Hindlimb muscle (tissue), 1 donor: ENCODE measurements at regions not wholly inside any gene's neighbourhood (a gene's known extent, or its start where the extent isn't known, plus 50 kb on each side); places are given as distances from the start of the nearest gene placed in this dataset.

Experiments used
- DNase-seq: peaks from one replicate; pipeline ENCODE4 v3.0.0-alpha.2; 2013

GRCh38 chr1:213737398-213738035 lies 250.3 kb upstream of the PROX1 start:
- DNase-seq = no peak

GRCh38 chr1:213738658-213739057 lies 249.1 kb upstream of the PROX1 start:
- no peak for DNase-seq

GRCh38 chr1:213742992-213743391 lies 244.8 kb upstream of the PROX1 start:
- no peak for DNase-seq

GRCh38 chr1:213744780-213745179 lies 243.0 kb upstream of the PROX1 start:
- DNase-seq = no peak

- DNase-seq = no peak
Observed at GRCh38 chr1:213745451-213745850, 242.3 kb upstream of the PROX1 start.

- no peak for DNase-seq
Observed at GRCh38 chr1:213749558-213749957, 238.2 kb upstream of the PROX1 start.

- DNase-seq = no peak
Observed at GRCh38 chr1:213750231-213751063, 237.3 kb upstream of the PROX1 start.

GRCh38 chr1:213751064-213751397 lies 236.7 kb upstream of the PROX1 start:
- no peak for DNase-seq

- DNase-seq = peak; percentile 5
Observed at GRCh38 chr1:213759359-213760181, 228.2 kb upstream of the PROX1 start.

- no peak for DNase-seq
Observed at GRCh38 chr1:213761845-213762407, 225.8 kb upstream of the PROX1 start.

GRCh38 chr1:213767683-213768082 lies 220.1 kb upstream of the PROX1 start:
- no peak for DNase-seq

GRCh38 chr1:213772128-213773063 lies 215.4 kb upstream of the PROX1 start:
- DNase-seq = no peak

GRCh38 chr1:213773975-213774374 lies 213.8 kb upstream of the PROX1 start:
- DNase-seq = no peak

- no peak for DNase-seq
Observed at GRCh38 chr1:213776969-213777368, 210.8 kb upstream of the PROX1 start.

- DNase-seq = no peak
Observed at GRCh38 chr1:213779228-213779627, 208.5 kb upstream of the PROX1 start.

GRCh38 chr1:213782941-213783672 lies 204.7 kb upstream of the PROX1 start:
- no peak for DNase-seq

GRCh38 chr1:213783893-213784292 lies 203.9 kb upstream of the PROX1 start:
- no peak for DNase-seq

GRCh38 chr1:213786683-213787082 lies 201.1 kb upstream of the PROX1 start:
- DNase-seq = no peak

GRCh38 chr1:213790565-213790964 lies 197.2 kb upstream of the PROX1 start:
- DNase-seq = no peak

- no peak for DNase-seq
Observed at GRCh38 chr1:213793482-213794067, 194.2 kb upstream of the PROX1 start.

GRCh38 chr1:213796525-213796924 lies 191.2 kb upstream of the PROX1 start:
- no peak for DNase-seq
